SHP77 (cell line): ENCODE measurements at regions not wholly inside any gene's neighbourhood (a gene's known extent, or its start where the extent isn't known, plus 50 kb on each side); places are given as distances from the start of the nearest gene placed in this dataset.
"Not testable (repeated sequence)": the region's sequence is repeated elsewhere in the genome, so short reads cannot be mapped to it uniquely, and the experiment has no call there.

ENCODE experiments used
- DNase-seq, 2 experiments: peaks; one replicate each; lab custom pipeline; 2025; lab: John Stamatoyannopoulos, UW

- not testable (repeated sequence) for DNase-seq
These were observed 53.1 kb upstream of the HUNK start for GRCh38 chr21:31819692-31820091.

GRCh38 chr21:31814356-31814755 is 58.5 kb upstream of the HUNK start:
- not testable (repeated sequence) for DNase-seq

- no peak for DNase-seq
These were observed 59.0 kb upstream of the HUNK start for GRCh38 chr21:31813862-31814261.

- DNase-seq = no peak
These were observed 68.8 kb upstream of the HUNK start for GRCh38 chr21:31804008-31804394.

- no peak for DNase-seq
These were observed 69.5 kb upstream of the HUNK start for GRCh38 chr21:31803039-31804007.

GRCh38 chr21:31802331-31802730 is 70.4 kb upstream of the SCAF4 start:
- no peak for DNase-seq

GRCh38 chr21:31801551-31802219 is 69.8 kb upstream of the SCAF4 start:
- DNase-seq = no peak

- DNase-seq = no peak
These were observed 67.2 kb upstream of the SCAF4 start for GRCh38 chr21:31798842-31799704.

GRCh38 chr21:31795992-31796391 is 64.1 kb upstream of the SCAF4 start:
- DNase-seq = no peak

- DNase-seq = not testable (repeated sequence)
These were observed 58.5 kb upstream of the SCAF4 start for GRCh38 chr21:31790420-31790819.

- DNase-seq = no peak
These were observed 56.7 kb upstream of the SCAF4 start for GRCh38 chr21:31788581-31788980.

- not testable (repeated sequence) for DNase-seq
These were observed 55.8 kb upstream of the SCAF4 start for GRCh38 chr21:31787691-31788090.

- DNase-seq = no peak
These were observed 54.4 kb upstream of the SCAF4 start for GRCh38 chr21:31786164-31786920.

- peak; percentile 13 to 63 for DNase-seq
These were observed 53.6 kb upstream of the SCAF4 start for GRCh38 chr21:31785237-31786163.

GRCh38 chr21:31781737-31782136 is 49.8 kb upstream of the SCAF4 start:
- DNase-seq = peak in 1 of 2 experiments; percentile 9
